HG03135 (cell line): ENCODE measurements at regions not wholly inside any gene's neighbourhood (a gene's known extent, or its start where the extent isn't known, plus 50 kb on each side); places are given as distances from the start of the nearest gene placed in this dataset.

Source experiments
- ATAC-seq: cut with Tn5 transposase; IDR thresholded peaks from one replicate; pipeline ENCODE4 v1.9.1; 2021; ENCODE audit warnings: mild to moderate bottlenecking, moderate library complexity; ENCODE audit not compliant: unreplicated experiment

DNA sequence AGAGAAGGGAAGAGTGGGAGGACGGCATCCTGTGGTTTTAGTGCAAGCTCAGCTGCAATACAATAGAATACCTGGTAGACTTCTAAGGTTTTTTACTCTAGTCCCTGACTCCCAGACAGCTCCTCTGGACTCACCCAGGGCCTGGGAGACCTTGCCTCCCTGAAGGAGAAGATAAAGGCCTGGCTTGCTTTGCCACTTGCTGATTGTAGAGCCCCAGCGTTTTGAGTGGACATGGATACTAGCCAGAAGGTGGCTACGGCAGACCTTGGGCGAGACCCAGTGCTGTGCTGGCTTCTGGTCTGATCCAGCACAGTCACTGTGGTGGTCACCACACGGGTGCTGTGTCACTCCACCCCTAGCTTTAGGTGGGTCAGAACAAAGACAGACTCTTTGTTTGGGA lies 72.2 kb upstream of the TTC14 start:
- ATAC-seq = no peak

DNA sequence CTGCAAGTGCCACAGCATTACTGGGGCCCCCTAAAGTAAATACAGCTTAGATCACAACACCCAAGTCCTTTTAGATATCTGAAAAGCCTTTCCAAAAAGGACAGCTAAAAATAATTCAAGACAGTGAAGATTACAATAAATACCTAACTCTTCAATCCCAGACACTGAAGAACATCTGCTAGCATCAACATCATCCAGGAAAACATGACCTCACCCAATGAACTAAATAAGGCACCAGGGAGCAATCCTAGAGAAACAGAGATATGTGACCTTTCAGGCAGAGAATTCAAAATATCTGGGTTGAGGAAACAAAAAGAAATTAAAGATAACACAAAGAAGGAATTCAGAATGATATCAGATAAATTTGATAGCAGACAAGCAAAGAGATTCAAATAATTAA lies 71.7 kb upstream of the TTC14 start:
- ATAC-seq = no peak

DNA sequence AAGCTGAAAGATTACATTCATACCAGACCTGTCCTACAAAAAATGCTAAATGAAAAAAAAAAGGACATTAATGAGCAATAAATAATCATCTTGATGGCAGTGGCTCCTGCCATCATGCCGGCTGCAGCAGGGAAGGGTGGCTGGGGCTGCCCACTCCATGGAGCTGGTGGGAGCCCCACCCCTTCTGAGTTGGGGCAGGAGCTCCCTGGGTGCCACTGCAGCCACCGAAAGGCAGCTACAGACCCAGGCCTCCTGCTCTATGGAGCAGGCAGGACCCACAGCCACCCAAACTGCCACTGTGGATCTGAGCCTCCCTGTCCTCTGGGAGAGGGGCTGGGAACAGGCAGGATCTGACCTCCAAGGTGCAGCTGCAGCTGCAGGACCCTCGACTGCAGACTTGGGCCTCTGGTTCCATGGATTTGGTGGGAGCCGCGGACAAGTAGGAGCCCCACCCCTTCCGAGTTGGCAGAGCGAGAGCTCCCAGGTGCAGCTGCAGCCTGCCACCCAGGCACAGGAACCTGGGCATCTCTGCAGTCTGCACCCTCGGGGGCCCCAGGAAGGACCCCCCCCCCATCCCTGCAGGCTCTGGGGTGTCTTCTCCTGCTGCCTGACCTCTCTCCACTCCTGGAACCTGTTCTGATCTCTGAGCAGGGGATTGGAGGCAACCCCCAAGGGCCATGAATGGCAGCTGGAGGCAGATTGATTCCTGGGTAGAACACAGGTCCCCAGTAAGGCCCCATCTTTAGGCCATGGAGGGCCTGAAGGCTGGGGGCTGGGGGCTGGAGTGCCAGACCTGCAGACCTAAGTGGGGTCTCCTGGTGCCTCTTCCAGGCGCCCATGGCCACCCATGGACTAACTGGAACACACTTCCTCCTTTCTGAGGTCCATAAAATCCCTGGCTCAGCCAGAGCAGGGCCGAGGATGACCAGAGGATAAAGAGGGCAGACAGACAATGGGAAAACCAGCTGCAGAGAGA lies 70.4 kb upstream of the TTC14 start:
- ATAC-seq = no peak

DNA sequence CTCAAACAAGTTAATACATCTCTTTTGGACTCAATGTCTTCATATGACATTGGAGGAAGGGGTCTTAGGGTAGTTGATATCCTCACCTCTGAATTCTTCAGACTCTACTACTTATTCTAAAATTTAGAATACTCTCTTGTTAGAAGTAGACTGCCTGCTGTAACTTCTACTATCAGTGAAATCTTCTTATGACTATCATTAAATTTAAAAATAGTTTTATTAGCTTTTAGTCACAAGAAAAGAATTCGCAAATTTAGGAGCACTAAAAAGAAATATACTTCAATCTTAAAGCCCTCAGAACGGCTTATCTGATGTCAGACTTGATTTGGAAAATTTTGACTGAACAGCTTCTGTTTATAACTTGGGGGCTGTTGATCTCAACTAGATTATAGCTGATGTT lies 67.1 kb upstream of the TTC14 start:
- ATAC-seq = no peak

DNA sequence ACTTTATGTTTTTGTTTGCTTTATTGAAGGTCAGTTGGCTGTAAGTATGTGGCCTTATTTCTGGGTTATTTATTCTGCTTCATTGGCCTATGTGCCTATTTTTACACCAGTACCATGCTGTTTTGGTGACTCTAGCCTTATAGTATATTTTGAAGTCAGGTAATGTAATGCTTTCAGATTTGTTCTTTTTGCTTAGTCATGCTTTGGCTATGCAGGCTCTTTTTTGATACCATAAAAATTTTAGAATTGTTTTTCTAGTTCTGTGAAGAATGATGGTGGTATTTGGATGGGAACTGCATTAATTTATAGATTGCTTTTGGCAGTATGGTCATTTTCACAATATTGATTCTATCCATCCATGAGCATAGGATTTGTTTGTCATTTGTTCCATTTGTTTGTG lies 63.5 kb upstream of the TTC14 start:
- no peak for ATAC-seq

DNA sequence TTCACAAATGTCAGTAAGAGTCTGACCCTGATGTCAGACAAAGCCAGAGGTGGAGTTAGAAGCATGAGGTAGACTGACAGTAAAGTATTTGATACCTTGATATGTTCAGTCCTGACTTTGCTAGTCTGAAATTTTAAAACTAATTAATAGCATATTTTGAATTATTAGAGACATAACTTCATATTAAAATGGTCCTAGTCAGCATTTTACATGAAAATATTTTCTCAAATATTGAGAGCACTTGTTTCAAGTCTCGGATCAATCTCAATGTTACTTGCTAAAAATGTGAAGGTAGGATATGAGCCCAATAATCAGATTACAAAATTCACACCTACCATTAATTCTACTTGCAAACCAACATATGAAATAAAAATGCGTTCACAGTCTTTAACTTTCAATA lies 58.1 kb upstream of the TTC14 start:
- no peak for ATAC-seq

DNA sequence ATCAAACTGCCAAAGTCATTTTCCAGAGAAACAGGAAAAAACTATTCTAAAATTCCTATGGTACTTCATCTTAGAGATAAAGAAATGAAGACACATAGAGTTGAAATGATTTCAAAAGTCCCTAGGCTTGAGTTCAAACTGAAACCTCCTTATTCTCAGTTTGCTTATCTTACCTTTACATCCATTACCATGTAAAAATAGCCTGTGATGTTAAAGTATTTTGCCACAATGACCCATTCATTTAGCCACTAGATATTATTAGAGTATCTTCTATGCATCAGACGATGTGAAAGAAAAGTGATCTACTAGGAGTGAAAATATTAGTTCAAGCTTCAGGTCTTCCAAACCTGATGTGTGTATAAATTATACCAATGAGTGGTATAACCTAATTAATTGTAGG lies 55.1 kb upstream of the TTC14 start:
- no peak for ATAC-seq

DNA sequence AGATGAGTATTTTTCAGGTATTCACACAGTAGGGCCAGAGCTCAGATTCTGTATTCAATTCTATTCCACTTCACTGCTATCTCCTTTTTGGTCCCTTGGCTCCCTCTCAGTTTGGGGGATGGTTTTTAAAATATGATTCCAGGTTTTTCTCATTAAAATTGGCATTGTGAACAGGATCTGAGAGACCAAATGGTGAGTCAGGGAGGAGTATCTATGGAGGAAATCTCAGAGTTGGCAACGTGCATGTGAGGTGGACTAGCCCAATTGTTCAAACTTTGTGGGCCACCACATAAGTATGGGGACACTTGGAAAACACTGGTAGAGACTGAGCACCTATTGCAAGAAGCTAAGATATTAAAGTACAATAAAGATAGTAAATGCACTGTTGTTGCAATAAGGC lies 53.9 kb upstream of the TTC14 start:
- ATAC-seq = no peak
